GM11168 (cell line): ENCODE measurements at regions not wholly inside any gene's neighbourhood (a gene's known extent, or its start where the extent isn't known, plus 50 kb on each side); places are given as distances from the start of the nearest gene placed in this dataset.

Source experiments
- in situ Hi-C: fragments of 300-500 bp; cut with MboI; formaldehyde crosslinking; loops from one replicate; pipeline ENCODE4 v1.12.0; 2022; ENCODE audit warnings: low sequenced_read_pairs; ENCODE audit not compliant: unreplicated experiment

DNA sequence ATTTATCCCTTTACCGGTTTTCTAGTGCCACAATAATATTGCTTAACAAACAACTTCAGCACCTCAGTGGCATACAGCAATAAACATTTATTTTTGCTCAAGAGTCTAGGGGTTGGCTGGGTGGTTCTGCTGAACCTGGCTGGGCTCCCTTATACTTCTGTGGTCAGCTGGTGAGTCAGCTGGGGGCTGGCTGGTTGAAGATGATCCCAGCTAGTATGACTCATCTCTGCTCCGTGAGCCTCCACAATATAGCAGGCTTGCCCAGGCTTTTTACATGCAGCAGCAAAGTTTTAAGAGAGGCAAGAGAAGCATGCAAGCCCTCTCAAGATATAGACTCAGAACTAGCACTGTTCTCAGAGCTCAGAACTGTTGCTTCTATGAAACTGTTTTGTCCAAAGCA lies 523.5 kb upstream of the CLINT1 start:
- in situ Hi-C loops: no loop called here

DNA sequence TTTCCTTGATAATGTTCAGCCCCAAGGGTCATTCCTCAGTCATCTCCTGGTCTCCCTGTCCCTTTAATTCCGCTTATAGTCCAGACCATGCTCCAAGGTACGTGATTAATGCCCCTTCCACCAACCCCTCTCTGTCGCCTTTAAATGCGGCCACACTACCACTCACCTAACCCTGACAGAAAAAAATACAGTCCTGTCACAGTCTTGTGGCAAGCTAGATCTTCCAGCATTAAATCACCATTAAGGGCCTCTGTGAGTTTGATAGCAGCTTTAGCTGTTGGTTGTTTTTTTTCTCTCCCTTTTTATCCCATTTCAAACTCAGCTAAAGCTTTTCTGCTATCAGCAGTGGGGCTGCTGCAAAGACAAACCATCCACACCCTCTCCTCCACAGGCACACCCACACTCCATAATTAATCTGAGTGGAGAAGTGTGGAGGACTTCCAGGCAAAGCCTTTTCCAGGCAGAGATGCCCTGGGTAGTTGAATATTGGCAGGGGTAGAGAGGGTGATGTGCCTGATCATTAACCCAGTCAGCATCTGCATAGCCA lies 522.7 kb upstream of the CLINT1 start:
- in situ Hi-C loops: no loop called here

DNA sequence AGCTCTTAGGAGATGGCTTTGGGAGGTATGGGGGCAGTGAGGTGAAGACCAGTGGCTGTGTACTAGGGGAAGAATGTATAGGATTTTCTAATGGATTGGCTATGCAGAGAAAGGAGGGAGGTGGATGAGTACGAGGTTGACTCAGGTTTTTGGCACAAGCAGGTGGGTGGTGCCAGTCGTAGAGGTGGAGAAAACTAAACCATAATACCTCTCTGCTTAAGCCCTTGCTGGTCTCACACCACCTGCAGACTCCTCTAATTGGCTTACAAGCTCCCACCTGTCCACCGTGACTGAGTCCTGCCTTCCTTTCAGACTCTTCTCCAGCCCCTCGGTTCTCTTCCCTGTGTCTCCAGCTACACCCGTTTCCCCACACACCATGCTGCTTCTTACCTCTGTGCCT lies 521.7 kb upstream of the CLINT1 start:
- in situ Hi-C loops: no loop called here

DNA sequence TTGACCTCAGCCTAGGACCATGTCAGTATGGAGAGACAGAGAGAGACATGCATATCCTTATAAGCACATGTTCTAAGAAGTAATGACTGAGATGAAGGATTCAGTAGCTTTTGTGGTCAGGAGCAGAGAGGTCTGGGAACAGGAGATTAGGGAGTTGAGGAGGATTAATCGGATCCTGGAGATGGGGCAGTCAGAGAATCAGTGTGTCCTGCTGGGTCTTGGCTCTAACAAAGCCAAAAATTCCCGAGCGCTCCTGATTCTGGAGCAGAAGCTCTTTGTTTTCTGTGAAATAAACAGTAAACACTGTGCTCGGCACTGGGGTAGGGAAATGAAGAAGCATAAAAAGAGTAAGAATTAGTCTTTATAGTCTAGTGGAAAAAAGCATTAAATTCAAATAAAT lies 520.0 kb upstream of the CLINT1 start:
- in situ Hi-C loops: no loop called here

DNA sequence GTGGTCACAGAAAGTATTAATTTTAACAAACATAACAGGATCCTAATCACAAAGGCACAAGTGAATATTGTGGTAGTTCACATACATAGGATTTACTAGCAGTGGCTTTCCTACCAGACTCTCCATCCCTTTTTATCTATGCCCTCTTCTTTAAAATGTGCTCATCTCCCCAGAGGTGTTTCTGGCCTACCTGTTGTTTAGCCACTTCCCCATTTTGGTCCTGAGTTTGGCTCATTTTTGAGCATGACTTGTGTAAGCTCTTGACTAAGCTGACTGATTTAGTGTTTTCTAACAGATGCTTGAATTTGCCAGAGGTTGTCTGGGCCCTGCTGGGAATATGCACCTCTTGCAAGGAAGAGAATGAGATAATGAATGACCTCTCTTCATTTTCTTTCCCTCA lies 517.7 kb upstream of the CLINT1 start:
- in situ Hi-C loops: no loop called here

DNA sequence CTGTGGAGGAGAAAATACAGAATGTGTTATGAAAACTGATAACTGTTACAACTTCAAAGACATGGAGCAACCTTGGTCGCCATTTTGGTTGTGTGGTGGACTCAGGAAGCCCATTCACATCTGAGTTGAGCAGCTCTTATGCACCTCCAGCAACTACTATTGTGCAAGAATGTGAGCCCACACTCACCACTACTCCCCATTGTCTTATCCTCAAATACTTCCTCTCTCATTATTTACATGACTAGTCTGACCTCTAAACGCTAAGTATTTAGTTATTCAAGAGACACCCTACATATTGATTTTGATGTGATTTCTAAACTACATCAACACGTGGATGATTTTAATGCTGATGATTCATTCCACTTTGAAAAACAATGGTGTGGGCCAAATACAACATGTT lies 516.6 kb upstream of the CLINT1 start:
- in situ Hi-C loops: no loop called here

DNA sequence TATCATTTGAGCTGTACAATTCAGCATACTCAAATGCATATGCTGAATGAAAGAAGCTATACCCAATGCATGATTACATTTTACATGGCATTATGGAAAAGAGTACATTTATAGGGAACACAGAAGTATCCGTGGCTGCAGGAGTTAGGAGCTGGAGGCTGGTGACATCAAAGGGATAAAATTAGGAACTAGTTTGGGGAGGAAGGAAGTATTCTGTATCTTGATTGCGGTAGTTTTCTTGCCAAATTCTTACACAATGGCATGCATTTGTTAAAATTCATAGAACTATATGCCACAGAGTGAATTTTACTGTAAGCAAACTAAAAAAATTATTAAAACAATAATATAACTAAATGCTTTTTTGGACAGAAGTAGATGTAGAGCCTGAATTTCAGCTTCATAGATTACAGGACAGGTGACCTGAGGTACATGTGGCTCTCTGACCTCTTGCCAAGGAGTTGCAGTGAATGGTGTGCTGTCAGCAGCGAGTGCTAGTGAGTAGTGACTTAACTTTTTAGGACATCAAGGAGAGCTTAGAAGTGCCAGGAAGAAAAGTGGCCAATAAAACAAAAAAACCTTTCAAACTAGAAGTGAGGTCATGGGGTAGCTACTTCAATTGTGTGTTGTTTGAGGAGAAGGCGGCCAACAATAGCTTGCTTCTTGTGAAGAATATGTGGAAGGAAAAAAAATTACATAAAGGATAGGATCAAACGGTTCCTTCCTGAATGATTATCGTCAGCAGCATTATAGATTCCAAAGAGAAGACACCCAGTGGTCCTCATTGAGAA lies 514.9 kb upstream of the CLINT1 start:
- in situ Hi-C loops: no loop called here

DNA sequence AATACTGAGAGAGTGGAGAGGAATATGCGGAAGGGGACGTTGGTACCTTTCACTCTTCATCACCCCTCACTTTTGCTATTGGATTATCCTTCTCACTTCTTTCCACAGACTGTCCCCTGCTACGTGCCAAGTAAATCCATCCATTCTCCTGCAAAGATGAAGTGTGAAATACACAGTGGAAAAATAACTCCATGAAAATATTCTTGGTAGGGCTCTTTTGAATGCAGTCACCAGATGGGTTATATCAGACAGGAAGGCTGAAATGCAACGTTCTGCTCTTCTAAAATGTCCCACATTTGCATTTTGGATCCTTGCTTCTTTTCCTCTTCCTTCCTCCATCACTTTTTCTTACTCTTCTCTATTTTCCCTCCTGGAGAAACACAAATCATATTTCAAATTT lies 510.3 kb upstream of the CLINT1 start:
- in situ Hi-C loops: no loop called here

DNA sequence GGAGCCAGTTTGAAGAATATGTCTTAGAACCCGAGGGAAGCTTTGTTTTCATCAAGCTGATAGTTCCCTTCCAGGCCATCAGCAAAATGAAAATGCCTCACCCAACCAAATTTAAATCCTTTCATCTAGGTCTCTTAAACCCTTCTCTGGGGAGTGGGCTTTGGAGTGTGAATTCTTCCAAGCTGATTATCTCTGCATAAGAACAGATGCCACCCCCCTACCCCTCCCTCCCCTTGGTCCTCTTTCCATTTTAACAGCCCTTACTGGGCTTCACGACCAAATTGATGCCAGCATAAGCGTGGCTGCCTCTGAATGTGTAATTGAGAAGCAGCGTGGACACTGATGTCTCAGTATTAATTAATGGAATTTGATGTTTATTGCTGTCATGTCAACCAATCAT lies 509.7 kb upstream of the CLINT1 start:
- in situ Hi-C loops: no loop called here

DNA sequence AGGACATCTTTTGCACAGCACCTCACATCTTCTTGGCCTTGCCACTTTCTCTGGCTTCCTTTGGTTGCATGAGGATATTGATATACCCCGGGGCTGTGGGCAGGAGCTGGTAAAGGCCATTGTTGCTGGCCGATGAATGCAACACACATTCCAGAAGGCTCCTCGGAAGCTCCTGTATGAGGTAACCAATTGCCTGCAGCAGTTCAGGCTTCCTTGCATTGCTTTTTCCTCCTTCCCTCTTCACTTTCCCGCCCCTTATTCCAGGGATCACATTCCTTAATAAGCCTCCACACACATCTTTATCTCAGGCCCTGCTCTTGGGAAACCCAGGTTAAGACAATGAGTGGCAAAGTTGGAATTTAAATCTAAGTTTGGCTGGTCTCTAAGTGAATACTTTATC lies 505.4 kb upstream of the CLINT1 start:
- in situ Hi-C loops: no loop called here

DNA sequence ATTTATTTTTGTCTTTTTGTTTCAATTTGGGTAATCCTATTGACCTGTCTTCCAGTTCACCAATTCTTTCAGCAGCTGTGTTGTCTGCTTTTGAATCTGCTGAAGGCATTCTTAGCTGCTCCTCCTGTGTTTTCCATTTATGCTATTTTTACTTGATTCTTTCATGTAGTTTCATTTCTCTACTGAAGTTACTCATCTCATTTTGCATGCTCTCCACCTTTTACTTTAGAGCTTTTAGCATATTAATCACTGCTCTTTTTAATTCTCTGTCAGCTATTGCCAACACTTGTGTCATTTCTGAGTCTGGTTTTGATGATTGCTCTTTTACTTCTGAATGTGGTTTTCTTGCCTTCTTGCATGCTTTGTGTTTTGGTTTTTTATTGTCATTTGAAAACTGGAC lies 496.0 kb upstream of the CLINT1 start:
- in situ Hi-C loops: no loop called here

DNA sequence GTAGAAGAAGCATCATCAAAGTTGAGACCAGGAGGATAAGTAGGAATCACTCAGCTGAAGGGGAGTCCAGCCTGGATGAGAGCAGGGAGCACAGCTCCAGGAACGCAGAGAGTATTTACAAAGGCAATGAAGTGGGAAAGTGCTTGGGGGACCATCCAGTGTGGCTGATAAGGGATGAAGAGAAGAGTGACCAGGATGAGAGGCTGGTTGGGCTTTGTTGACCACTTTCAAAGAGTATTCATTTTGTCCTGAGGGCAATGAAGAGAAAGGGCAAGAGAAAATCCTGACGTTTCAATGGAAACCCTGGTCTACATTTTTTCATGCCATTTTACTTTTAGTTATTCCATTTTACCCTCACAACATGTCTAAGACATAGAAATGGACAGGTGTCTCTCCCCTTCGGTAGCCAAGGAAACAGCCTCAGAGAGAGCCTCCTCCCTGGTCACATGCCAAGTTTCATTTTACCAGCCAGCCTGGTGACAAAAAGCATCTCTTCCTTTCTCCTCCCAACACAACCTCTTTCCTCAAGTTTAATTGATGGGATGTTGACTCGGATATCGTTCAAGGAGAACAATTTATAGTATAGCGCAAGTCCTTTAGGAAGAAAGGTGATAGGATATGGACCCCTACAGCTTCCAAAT lies 492.7 kb upstream of the CLINT1 start:
- in situ Hi-C loops: no loop called here

DNA sequence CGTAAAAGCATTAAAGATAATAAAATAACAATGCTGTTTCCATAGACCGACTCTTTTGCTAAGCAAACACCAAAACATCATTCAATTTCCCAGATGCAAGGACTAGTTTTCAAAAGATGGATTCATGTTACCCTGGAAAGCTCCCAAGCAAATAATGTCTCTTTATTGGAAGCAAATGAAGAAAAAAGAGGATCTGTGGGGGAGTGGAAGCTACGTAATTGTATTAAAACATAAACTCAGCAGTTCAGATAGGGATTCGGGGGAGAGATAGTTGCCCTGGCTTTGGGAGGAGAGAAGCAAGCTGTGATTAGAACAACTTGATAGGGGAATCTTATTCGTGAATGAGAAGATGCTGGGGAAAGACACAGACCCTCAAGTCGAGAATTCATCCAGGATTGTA lies 491.0 kb upstream of the CLINT1 start:
- in situ Hi-C loops: no loop called here

DNA sequence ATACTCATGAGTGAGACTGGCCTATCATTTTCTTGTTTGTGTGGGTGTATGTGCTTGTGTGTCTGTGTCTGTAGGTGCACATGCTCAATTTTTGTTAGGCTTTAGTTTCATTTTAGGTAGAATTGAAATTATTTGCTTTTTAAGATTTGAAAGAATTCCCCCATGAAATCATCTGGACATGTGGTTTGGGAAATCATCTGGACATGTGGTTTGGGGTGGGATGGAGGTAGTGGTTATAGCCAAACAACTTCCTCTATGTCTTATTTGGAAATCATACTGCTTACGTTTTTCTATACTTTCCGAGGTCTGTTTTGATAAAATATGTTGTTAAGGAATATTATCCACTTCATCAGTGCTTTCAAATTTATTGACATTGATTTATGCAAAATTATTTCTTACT lies 485.4 kb upstream of the CLINT1 start:
- in situ Hi-C loops: no loop called here

DNA sequence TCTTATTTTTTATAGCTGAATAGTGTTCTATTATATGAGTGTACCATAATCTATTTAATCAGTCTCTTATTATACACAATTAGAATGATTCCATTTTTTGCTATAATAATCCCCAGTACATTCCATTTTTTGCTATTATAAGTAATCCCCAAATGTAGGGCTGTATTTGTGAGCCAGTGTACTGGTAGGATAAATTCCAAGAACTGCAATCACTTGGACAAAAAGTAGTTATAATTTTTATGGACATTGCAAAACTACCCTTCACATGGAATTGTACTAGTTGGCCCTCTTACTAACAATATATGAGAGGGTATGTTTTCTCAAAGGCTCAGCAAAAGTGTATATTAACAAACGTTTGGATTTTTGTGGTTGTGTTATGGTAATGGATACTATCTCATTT lies 481.7 kb upstream of the CLINT1 start:
- in situ Hi-C loops: no loop called here

DNA sequence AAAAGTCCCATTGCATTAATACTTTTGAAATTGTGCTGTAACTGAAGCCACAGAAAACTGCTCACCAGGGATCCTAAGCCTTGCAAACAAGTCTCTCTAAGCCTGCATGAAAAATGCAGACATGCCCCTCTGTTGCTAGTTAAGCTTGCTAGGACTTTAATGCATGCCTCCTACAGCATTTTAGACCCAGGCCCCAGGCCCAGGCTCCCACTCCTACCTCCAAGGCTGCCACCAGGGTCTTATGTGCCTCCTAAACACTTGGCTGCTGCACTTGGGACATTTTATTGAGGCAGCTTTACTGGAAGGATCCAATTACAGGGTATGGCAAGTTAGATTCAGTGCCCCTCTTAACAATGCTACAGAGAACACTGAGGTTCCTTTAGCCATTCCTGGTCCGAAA lies 467.3 kb upstream of the CLINT1 start:
- in situ Hi-C loops: no loop called here

DNA sequence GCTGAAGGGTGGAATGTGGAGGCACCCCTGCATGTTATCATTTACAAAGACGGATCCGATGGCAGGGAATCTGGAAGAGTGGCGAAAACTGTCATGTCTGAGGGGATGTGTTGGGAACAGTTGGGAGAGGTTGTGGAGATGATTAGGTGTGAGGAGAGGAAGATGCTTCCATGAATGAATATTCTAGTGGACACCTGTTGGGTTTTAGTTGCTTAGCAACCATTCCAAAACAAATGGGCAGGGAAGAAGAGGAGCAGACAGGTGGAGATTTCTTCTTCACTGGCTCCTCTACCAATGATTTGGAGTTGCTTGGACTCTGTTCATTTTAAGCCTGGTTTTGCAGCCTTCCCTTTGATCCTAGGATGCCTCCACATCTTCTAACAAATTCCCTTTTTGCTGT lies 465.3 kb upstream of the CLINT1 start:
- in situ Hi-C loops: no loop called here

DNA sequence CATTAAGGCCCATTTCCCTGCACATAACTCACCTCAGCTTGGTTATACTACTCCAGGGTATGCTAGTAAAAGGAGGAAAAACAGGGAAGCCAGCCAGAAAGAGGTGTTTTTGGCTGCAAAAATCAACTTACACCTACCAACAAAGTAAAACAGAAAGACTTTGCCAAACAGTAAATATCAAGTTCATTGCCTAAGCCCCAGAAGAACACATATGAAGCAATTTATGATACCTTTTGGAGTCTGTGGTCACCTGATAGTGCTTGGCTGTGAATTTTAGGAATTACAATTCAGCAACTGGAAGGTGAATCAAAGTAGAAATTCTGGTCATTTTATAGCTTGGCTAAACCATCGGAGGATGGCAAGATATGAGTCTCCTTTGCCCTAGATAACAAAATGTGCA lies 463.7 kb upstream of the CLINT1 start:
- in situ Hi-C loops: no loop called here

DNA sequence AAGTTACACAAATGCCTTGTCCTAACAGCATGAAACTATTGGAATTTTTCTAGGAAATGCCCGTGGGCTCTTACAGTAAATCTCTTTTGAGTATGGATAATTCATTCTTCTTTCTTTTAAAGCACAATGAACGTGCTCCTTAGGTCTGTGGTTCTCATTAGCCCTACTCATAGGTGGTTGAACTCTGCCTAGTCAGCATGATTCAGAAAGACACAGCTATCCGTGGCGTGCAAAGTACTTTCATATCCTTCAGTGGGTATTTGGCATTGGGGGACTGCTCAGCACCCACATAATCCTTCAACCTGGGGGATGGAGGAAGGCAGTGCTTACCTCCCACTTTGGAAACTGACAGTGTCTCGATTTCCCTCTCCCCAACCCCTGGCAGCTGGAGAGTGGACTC lies 462.0 kb upstream of the CLINT1 start:
- in situ Hi-C loops: no loop called here

DNA sequence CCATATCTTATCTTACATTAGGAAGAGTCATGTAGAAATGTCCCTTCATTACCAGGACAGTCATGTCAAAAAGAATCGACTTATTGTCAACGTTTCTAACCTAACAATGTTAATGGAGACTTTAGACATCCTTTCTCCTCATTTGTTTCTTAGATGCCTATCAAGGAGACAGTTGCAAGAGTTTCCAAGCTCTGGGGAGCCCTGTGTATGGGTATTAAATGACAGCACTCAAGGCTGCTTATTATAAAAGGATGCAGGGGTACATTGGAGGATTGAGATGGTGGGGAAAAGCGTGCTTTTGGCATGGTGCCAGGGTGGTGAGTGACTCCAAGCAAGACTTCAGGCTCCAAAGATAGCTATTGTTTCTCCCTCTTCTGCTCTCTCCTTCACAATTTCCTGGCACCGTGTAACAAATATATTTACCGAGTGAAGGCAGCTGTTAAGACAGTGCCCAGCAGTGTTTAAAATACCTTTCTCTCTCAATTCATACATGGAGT lies 461.3 kb upstream of the CLINT1 start:
- in situ Hi-C loops: no loop called here

DNA sequence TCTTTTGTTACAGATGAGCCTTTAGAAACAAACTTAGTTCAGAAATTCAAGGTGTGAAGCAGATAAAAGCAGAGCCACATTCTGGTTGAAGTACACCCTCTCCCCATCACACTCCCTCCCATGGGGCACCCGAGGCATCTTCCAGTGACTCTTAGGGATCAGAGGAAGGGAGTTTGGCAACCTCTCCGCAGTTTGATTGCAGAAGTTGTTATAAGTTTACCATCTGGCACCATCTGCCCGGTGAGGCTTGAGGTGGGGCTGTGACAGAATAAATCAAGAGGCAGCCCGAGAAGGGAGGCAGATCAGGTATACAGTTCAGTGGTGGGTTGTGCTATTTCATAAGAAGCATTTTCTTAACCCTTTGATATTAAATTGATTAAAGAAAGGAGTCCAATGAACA lies 458.6 kb upstream of the CLINT1 start:
- in situ Hi-C loops: no loop called here
